Tibial nerve (tissue), 4 donors: ENCODE measurements at regions not wholly inside any gene's neighbourhood (a gene's known extent, or its start where the extent isn't known, plus 50 kb on each side); places are given as distances from the start of the nearest gene placed in this dataset.

ENCODE experiments used
- CTCF ChIP-seq, 5 experiments: fragments of 200-600 bp in 3 of 5; fragments of 450-650 bp in 2 of 5; sonication (generic) in 3 of 5; IDR thresholded peaks; one replicate each; pipeline ENCODE4 v1.5.1; 2016 to 2019; ENCODE audit warnings: antibody characterized with exemption in 5 of 5, mild to moderate bottlenecking in 3 of 5, moderate library complexity in 2 of 5
- EP300 ChIP-seq, 2 donors: sonication (generic); formaldehyde crosslinking; IDR thresholded peaks; one replicate each; pipeline ENCODE4 v1.6.1; 2017; ENCODE audit warnings: antibody characterized with exemption in 2 of 2, mild to moderate bottlenecking in 1 of 2
- POLR2A ChIP-seq, 2 donors: fragments of 450-650 bp; IDR thresholded peaks; one replicate each; pipeline ENCODE4 v1.6.1; 2017; ENCODE audit warnings: antibody characterized with exemption in 2 of 2, mild to moderate bottlenecking in 2 of 2, moderate library complexity in 2 of 2

- no peak for TF ChIP-seq CTCF (IDR thresholded peaks at IDR 0.05)
- TF ChIP-seq EP300 (IDR thresholded peaks at IDR 0.05): no peak
- no peak for TF ChIP-seq POLR2A (IDR thresholded peaks at IDR 0.05)
Observed at GRCh38 chr9:89706086-89706485, 101.3 kb downstream of the GADD45G start.
